ENCODE measurements at regions not wholly inside any gene's neighbourhood (a gene's known extent, or its start where the extent isn't known, plus 50 kb on each side); places are given as distances from the start of the nearest gene placed in this dataset.
"Not testable (repeated sequence)": the region's sequence is repeated elsewhere in the genome, so short reads cannot be mapped to it uniquely, and the experiment has no call there.

DNA sequence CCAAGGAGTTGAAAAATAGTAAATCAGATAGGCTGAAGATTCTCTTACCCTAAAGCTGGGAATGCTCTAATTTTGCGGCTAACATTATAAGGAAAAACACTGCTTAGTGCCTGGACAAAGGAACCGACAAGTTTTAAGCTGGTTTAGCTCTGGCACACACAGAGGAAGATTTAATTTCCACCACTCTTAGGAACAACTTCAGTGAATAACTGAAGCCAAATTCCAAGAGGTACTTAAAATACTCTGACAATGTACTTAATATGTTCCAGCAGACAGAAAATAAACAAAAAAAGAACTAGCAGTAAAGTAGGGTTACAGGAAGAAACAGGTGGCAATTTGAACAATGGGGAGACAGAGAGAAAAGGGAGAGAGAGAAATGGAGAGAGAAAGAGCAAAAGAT lies 340.8 kb upstream of the NDST4 start:
- H3K4me1 ChIP-seq: no peaks in the 10 kb centered on the region
- no peak overlapping the region for H3K27ac ChIP-seq
- no peaks in the 10 kb centered on the region for H3K9me3 ChIP-seq
- no peak for TF ChIP-seq Cebpa-rat (IDR thresholded peaks at IDR 0.05)
- no peak overlapping the region for H3K9ac ChIP-seq
- H3K4me2 ChIP-seq: no peak overlapping the region
- H3K4me3 ChIP-seq: no peak overlapping the region
- no peaks in the 10 kb centered on the region for H4K20me1 ChIP-seq
- no peaks in the 10 kb centered on the region for H3K36me3 ChIP-seq
- no peaks in the 10 kb centered on the region for H3K27me3 ChIP-seq

GRCh38 chr4:115453416-115453815 lies 340.0 kb upstream of the NDST4 start:
- no peaks in the 10 kb centered on the region for H3K4me1 ChIP-seq
- TF ChIP-seq Cebpa-rat (IDR thresholded peaks at IDR 0.05): no peak
- H3K27ac ChIP-seq: no peak overlapping the region
- no peaks in the 10 kb centered on the region for H3K9me3 ChIP-seq
- no peak overlapping the region for H3K4me2 ChIP-seq
- no peaks in the 10 kb centered on the region for H3K36me3 ChIP-seq
- no peak overlapping the region for H3K4me3 ChIP-seq
- H3K9ac ChIP-seq: no peak overlapping the region
- no peaks in the 10 kb centered on the region for H4K20me1 ChIP-seq
- no peaks in the 10 kb centered on the region for H3K27me3 ChIP-seq

- not testable (repeated sequence) for H3K27ac ChIP-seq, H3K27me3 ChIP-seq, H3K4me2 ChIP-seq, H3K9ac ChIP-seq, H3K4me3 ChIP-seq, H4K20me1 ChIP-seq, H3K4me1 ChIP-seq, H3K9me3 ChIP-seq, H3K36me3 ChIP-seq
Measured at GRCh38 chr4:115452229-115452628, 338.8 kb upstream of the NDST4 start.

- Histone ChIP-seq H4K20me1 (no peaks in the 10 kb centered on the region), H3K4me2 (no peak overlapping the region), H3K4me1 (peaks cover 6% of the 10 kb centered on the region), H3K9ac (no peak overlapping the region), H3K4me3 (no peak overlapping the region), H3K27me3 (no peaks in the 10 kb centered on the region), H3K36me3 (no peaks in the 10 kb centered on the region), H3K27ac (no peak overlapping the region), H3K9me3 (no peaks in the 10 kb centered on the region)
- TF ChIP-seq Cebpa-rat (IDR thresholded peaks at IDR 0.05): no peak
Measured at GRCh38 chr4:115437739-115438138, 324.3 kb upstream of the NDST4 start.

- Histone ChIP-seq H3K36me3 (no peaks in the 10 kb centered on the region), H3K4me3 (no peak overlapping the region), H4K20me1 (no peaks in the 10 kb centered on the region), H3K27ac (no peak overlapping the region), H3K4me1 (peaks cover 6% of the 10 kb centered on the region), H3K9me3 (no peaks in the 10 kb centered on the region), H3K4me2 (no peak overlapping the region), H3K27me3 (no peaks in the 10 kb centered on the region), H3K9ac (no peak overlapping the region)
- TF ChIP-seq Cebpa-rat (IDR thresholded peaks at IDR 0.05): no peak
Measured at GRCh38 chr4:115433491-115433890, 320.1 kb upstream of the NDST4 start.

DNA sequence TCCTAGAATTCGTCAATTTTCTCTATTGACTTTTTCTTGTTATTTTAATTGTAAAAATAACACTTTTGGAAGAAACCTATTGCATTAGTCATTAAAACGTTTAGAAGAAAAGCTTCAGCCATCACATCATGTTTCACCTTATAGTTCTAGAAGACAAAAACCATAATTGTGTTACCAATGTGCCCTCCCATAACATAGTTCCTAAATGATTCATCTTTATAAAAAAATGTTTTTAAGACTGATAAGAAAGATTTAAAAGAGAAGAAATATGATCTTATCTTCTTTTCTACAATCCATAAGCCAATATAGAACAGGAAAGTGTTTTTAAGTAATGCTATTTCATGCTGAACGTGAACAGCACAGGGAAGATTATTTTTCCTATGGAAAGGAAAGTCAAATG lies 316.6 kb upstream of the NDST4 start:
- H4K20me1 ChIP-seq: no peaks in the 10 kb centered on the region
- H3K9me3 ChIP-seq: no peaks in the 10 kb centered on the region
- no peaks in the 10 kb centered on the region for H3K36me3 ChIP-seq
- H3K27me3 ChIP-seq: no peaks in the 10 kb centered on the region
- no peak for TF ChIP-seq Cebpa-rat (IDR thresholded peaks at IDR 0.05)
- H3K4me2 ChIP-seq: no peak overlapping the region
- H3K9ac ChIP-seq: no peak overlapping the region
- H3K4me1 ChIP-seq: no peaks in the 10 kb centered on the region
- H3K4me3 ChIP-seq: no peak overlapping the region
- H3K27ac ChIP-seq: no peak overlapping the region

GRCh38 chr4:115428455-115428854 lies 315.0 kb upstream of the NDST4 start:
- Histone ChIP-seq H3K36me3 (no peaks in the 10 kb centered on the region), H3K9me3 (no peaks in the 10 kb centered on the region), H3K4me1 (no peaks in the 10 kb centered on the region), H4K20me1 (no peaks in the 10 kb centered on the region), H3K27me3 (no peaks in the 10 kb centered on the region), H3K27ac (no peak overlapping the region), H3K4me3 (no peak overlapping the region), H3K4me2 (no peak overlapping the region), H3K9ac (no peak overlapping the region)
- TF ChIP-seq Cebpa-rat (IDR thresholded peaks at IDR 0.05): no peak

GRCh38 chr4:115424852-115425251 lies 311.4 kb upstream of the NDST4 start:
- no peaks in the 10 kb centered on the region for H3K27me3 ChIP-seq
- H4K20me1 ChIP-seq: no peaks in the 10 kb centered on the region
- H3K36me3 ChIP-seq: no peaks in the 10 kb centered on the region
- peaks cover 3% of the 10 kb centered on the region for H3K9me3 ChIP-seq
- TF ChIP-seq Cebpa-rat (IDR thresholded peaks at IDR 0.05): no peak
- H3K4me2 ChIP-seq: no peak overlapping the region
- H3K4me1 ChIP-seq: no peaks in the 10 kb centered on the region
- no peak overlapping the region for H3K4me3 ChIP-seq
- no peak overlapping the region for H3K9ac ChIP-seq
- no peak overlapping the region for H3K27ac ChIP-seq

GRCh38 chr4:115418635-115419396 lies 305.4 kb upstream of the NDST4 start:
- H3K9ac ChIP-seq: no peak overlapping the region
- H3K36me3 ChIP-seq: no peaks in the 10 kb centered on the region
- H4K20me1 ChIP-seq: no peaks in the 10 kb centered on the region
- no peaks in the 10 kb centered on the region for H3K27me3 ChIP-seq
- no peak overlapping the region for H3K4me2 ChIP-seq
- no peak overlapping the region for H3K4me3 ChIP-seq
- TF ChIP-seq Cebpa-rat (IDR thresholded peaks at IDR 0.05): no peak
- peaks cover 7% of the 10 kb centered on the region for H3K9me3 ChIP-seq
- no peaks in the 10 kb centered on the region for H3K4me1 ChIP-seq
- no peak overlapping the region for H3K27ac ChIP-seq

DNA sequence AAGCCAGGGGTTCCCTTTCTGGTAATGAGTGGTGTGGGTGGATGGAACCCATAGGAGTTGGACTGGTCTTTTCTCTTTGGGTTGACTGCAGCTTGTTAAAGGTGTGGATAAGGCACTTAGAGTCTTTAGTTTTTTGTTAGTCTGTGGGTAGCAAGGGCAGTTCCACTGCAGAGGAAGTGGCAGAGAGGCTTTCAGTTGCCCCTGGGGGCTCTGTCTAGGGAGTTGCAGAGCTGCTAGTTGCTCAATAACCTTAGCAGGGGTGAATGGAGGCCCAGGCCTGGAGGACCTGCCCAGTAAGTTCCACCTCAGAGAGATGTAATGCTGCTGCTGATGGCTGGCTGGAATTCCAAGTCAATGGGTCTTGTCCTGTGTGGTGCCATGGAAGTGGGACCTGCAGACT lies 282.6 kb upstream of the NDST4 start:
- Histone ChIP-seq H3K9me3 (peaks cover 5% of the 10 kb centered on the region; the same call in 1 of the 2 replicates), H3K9ac (no peak overlapping the region), H3K27ac (no peak overlapping the region), H3K36me3 (no peaks in the 10 kb centered on the region), H3K27me3 (no peaks in the 10 kb centered on the region), H3K4me3 (no peak overlapping the region), H4K20me1 (no peaks in the 10 kb centered on the region), H3K4me2 (no peak overlapping the region), H3K4me1 (0 out of 2 replicates have a peak, but pooled peaks cover 4% of the 10 kb centered on the region)
- TF ChIP-seq Cebpa-rat (IDR thresholded peaks at IDR 0.05): no peak

- H3K4me1 ChIP-seq: no peaks in the 10 kb centered on the region
- no peak for TF ChIP-seq Cebpa-rat (IDR thresholded peaks at IDR 0.05)
- H3K36me3 ChIP-seq: no peaks in the 10 kb centered on the region
- H3K27ac ChIP-seq: no peak overlapping the region
- H3K4me2 ChIP-seq: no peak overlapping the region
- H3K9me3 ChIP-seq: no peaks in the 10 kb centered on the region
- H3K9ac ChIP-seq: no peak overlapping the region
- no peak overlapping the region for H3K4me3 ChIP-seq
- no peaks in the 10 kb centered on the region for H3K27me3 ChIP-seq
- no peaks in the 10 kb centered on the region for H4K20me1 ChIP-seq
Measured at GRCh38 chr4:115376866-115377265, 263.4 kb upstream of the NDST4 start.

Data from BLaER1 (cell line).